Sigmoid colon (tissue), 6 donors: ENCODE measurements at regions not wholly inside any gene's neighbourhood (a gene's known extent, or its start where the extent isn't known, plus 50 kb on each side); places are given as distances from the start of the nearest gene placed in this dataset.

Experiments
- DNase-seq: peaks from one replicate; pipeline ENCODE4 v3.0.0-alpha.2; 2019
- H3K27ac ChIP-seq, 4 donors: fragments of 200-600 bp; sonication (generic); one replicate each; pipeline ENCODE4 v1.5.1; 2016 to 2019; ENCODE audit warnings: mild to moderate bottlenecking in 1 of 4
- H3K27me3 ChIP-seq, 3 donors: fragments of 200-600 bp; sonication (generic); one replicate each; pipeline ENCODE4 v1.5.1; 2019; ENCODE audit warnings: mild to moderate bottlenecking in 1 of 3
- H3K36me3 ChIP-seq, 4 donors: fragments of 200-600 bp; sonication (generic); one replicate each; pipeline ENCODE4 v1.5.1; 2016 to 2019
- H3K4me1 ChIP-seq, 4 donors: fragments of 200-600 bp; sonication (generic); one replicate each; pipeline ENCODE4 v1.5.1; 2017 to 2019
- H3K4me3 ChIP-seq, 4 donors: fragments of 200-600 bp; sonication (generic); one replicate each; pipeline ENCODE4 v1.5.1; 2017 to 2019; ENCODE audit warnings: mild to moderate bottlenecking in 2 of 4, moderate library complexity in 1 of 4
- H3K9me3 ChIP-seq, 4 donors: fragments of 200-600 bp in 3 of 4; sonication (generic) in 3 of 4; one replicate each; pipeline versions ENCODE4 v1.5.1 to v1.6.1; 2013 to 2019
- CTCF ChIP-seq, 4 experiments: fragments of 450-650 bp in 3 of 4; fragments of 200-600 bp in 1 of 4; IDR thresholded peaks; one replicate each; pipeline ENCODE4 v1.5.1; 2016 to 2019; ENCODE audit warnings: antibody characterized with exemption in 4 of 4, mild to moderate bottlenecking in 3 of 4, moderate library complexity in 2 of 4
- EP300 ChIP-seq, 4 donors: sonication (generic); formaldehyde crosslinking; IDR thresholded peaks; one replicate each; pipeline ENCODE4 v1.6.1; 2017; ENCODE audit warnings: antibody characterized with exemption in 4 of 4
- POLR2A ChIP-seq, 2 donors: fragments of 450-650 bp; IDR thresholded peaks; one replicate each; pipeline ENCODE4 v1.6.1; 2016; ENCODE audit warnings: antibody characterized with exemption in 2 of 2, mild to moderate bottlenecking in 2 of 2, moderate library complexity in 2 of 2
- POLR2AphosphoS5 ChIP-seq, 4 donors: sonication (generic); formaldehyde crosslinking; IDR thresholded peaks; one replicate each; pipeline ENCODE4 v1.6.1; 2017; ENCODE audit warnings: antibody characterized with exemption in 4 of 4
- WGBS, 2 donors: extraction: QIAGEN DNeasy Blood & Tissue Kit; methylation state at CpG; one replicate each; pipeline ENCODE4 v1.1.7; 2013; 5-methylcytosine and 5-hydroxymethylcytosine counted together
- intact Hi-C: fragments of 100-400 bp; cut with DNase I; formaldehyde crosslinking; loops from one replicate; pipeline ENCODE4 v1.15.1; 2023
- donor health status: healthy with polysubstance abuse.
- donor health status: healthy.

GRCh38 chr6:51502996-51503395, 584.4 kb downstream of the PKHD1 start:
- intact Hi-C loops: no loop called here
- Histone ChIP-seq H3K9me3 (peaks cover 0 to 3% (median 1%) of the 10 kb centered on the region in 4 donors), H3K27ac (no peak overlapping the region), H3K4me3 (no peak overlapping the region), H3K4me1 (no peaks in the 10 kb centered on the region), H3K27me3 (no peaks in the 10 kb centered on the region), H3K36me3 (no peaks in the 10 kb centered on the region)
- WGBS, 2 donors: 56 to 70% methylated on average over 1 of the region's 1 CpG
- TF ChIP-seq POLR2AphosphoS5 (IDR thresholded peaks at IDR 0.05) (no peak), CTCF (IDR thresholded peaks at IDR 0.05) (no peak), EP300 (IDR thresholded peaks at IDR 0.05) (no peak), POLR2A (IDR thresholded peaks at IDR 0.05) (no peak)
- no peak for DNase-seq

DNA sequence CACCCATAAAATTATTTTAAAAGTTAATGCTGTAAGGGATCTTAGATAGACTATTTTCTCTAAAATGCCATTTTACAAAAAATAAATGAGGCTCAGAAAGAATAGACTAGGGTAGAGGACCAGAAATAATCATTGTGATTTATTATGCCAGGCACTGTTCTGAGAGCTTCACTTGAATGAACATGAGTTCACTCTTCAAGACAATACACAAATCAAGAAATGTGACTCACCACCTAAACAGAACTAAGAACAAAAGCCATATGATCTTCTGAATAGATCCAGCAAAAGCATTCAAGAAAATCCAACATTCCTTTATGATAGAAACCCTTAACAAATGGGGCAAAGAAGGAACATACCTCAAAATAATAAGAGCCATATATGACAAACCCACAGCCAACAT, 582.0 kb downstream of the PKHD1 start:
- H3K9me3 ChIP-seq: peaks cover 0 to 3% (median 1%) of the 10 kb centered on the region in 4 donors
- H3K36me3 ChIP-seq: no peaks in the 10 kb centered on the region
- no peak for TF ChIP-seq POLR2AphosphoS5 (IDR thresholded peaks at IDR 0.05)
- no peak for TF ChIP-seq CTCF (IDR thresholded peaks at IDR 0.05)
- TF ChIP-seq POLR2A (IDR thresholded peaks at IDR 0.05): no peak
- no peak for TF ChIP-seq EP300 (IDR thresholded peaks at IDR 0.05)
- no peaks in the 10 kb centered on the region for H3K4me1 ChIP-seq
- no peak for DNase-seq
- H3K27ac ChIP-seq: no peak overlapping the region
- no peaks in the 10 kb centered on the region for H3K27me3 ChIP-seq
- intact Hi-C loops: no loop called here
- H3K4me3 ChIP-seq: no peak overlapping the region

- no peak for DNase-seq
- 89 to 90% methylated on average over 5 of the region's 5 CpGs for WGBS, 2 donors
- Histone ChIP-seq H3K36me3 (no peaks in the 10 kb centered on the region), H3K27me3 (no peaks in the 10 kb centered on the region), H3K9me3 (peaks cover 0 to 3% (median 0%) of the 10 kb centered on the region in 4 donors), H3K27ac (no peak overlapping the region), H3K4me3 (no peak overlapping the region), H3K4me1 (no peaks in the 10 kb centered on the region)
- intact Hi-C loops: no loop called here
- TF ChIP-seq POLR2A (IDR thresholded peaks at IDR 0.05) (no peak), EP300 (IDR thresholded peaks at IDR 0.05) (no peak), CTCF (IDR thresholded peaks at IDR 0.05) (no peak), POLR2AphosphoS5 (IDR thresholded peaks at IDR 0.05) (no peak)
Observed at GRCh38 chr6:51509597-51509996, 577.8 kb downstream of the PKHD1 start.

GRCh38 chr6:51511081-51511480, 576.3 kb downstream of the PKHD1 start:
- no peak overlapping the region for H3K27ac ChIP-seq
- peaks cover 0 to 3% (median 0%) of the 10 kb centered on the region in 4 donors for H3K9me3 ChIP-seq
- DNase-seq: no peak
- intact Hi-C loops: no loop called here
- no peaks in the 10 kb centered on the region for H3K36me3 ChIP-seq
- no peak overlapping the region for H3K4me3 ChIP-seq
- H3K4me1 ChIP-seq: no peaks in the 10 kb centered on the region
- TF ChIP-seq CTCF (IDR thresholded peaks at IDR 0.05) (no peak), POLR2AphosphoS5 (IDR thresholded peaks at IDR 0.05) (no peak), EP300 (IDR thresholded peaks at IDR 0.05) (no peak), POLR2A (IDR thresholded peaks at IDR 0.05) (no peak)
- H3K27me3 ChIP-seq: no peaks in the 10 kb centered on the region
